ENCODE measurements at regions not wholly inside any gene's neighbourhood (a gene's known extent, or its start where the extent isn't known, plus 50 kb on each side); places are given as distances from the start of the nearest gene placed in this dataset.

- ChIA-PET POLR2A (no interaction called here), CTCF (no interaction called here)
- Mint-ChIP-seq H3K27ac (no peak overlapping the region), H3K27me3 (no peaks in the 10 kb centered on the region), H3K36me3 (ENCODE audit: low read depth) (no peaks in the 10 kb centered on the region), H3K4me1 (no peaks in the 10 kb centered on the region), H3K9me3 (peaks cover 2% of the 10 kb centered on the region), H3K4me3 (no peak overlapping the region)
- ATAC-seq (ENCODE audit: low read depth) (no peak), DNase-seq (no peak)
- intact Hi-C loops (cut with micrococcal nuclease): no loop called here
- TF ChIP-seq, protein P1, sequence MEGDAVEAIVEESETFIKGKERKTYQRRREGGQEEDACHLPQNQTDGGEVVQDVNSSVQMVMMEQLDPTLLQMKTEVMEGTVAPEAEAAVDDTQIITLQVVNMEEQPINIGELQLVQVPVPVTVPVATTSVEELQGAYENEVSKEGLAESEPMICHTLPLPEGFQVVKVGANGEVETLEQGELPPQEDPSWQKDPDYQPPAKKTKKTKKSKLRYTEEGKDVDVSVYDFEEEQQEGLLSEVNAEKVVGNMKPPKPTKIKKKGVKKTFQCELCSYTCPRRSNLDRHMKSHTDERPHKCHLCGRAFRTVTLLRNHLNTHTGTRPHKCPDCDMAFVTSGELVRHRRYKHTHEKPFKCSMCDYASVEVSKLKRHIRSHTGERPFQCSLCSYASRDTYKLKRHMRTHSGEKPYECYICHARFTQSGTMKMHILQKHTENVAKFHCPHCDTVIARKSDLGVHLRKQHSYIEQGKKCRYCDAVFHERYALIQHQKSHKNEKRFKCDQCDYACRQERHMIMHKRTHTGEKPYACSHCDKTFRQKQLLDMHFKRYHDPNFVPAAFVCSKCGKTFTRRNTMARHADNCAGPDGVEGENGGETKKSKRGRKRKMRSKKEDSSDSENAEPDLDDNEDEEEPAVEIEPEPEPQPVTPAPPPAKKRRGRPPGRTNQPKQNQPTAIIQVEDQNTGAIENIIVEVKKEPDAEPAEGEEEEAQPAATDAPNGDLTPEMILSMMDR (IDR thresholded peaks at IDR 0.05): no peak
Observed at GRCh38 chr10:55200020-55200419, 399.0 kb upstream of the PCDH15 start.

DNA sequence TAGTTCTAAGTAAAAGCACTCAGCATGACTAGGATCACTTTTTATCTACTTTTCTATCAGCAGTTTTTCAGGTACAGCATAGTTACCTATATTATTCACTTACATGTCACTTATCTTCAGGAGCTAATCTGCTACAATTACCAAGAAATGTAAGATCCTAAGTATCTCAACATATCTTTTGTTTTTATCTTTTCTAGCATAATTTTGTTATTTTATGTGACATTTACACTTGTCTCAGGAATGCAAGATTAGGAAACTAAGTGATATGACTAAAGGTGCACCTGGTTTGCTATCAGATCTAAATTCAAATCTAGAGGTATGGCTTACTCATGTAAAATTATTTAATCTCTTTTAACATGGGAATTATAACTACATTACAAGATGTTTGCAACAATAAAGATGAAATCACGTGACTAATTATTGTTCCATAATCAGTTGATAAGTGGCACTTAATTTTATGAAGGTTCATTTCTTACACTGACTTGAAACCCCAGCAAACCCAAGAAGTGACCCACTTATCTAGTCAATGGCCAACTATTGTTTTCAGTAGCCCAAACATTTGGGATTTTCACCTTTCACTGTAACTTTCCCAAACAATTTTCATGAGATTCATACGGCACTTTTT lies 390.3 kb upstream of the PCDH15 start:
- CTCF ChIA-PET: no interaction called here
- POLR2A ChIA-PET: no interaction called here
- H3K9me3 Mint-ChIP-seq: peaks cover 2% of the 10 kb centered on the region
- no peaks in the 10 kb centered on the region for H3K36me3 Mint-ChIP-seq (ENCODE audit: low read depth)
- no peak overlapping the region for H3K27ac Mint-ChIP-seq
- ATAC-seq (ENCODE audit: low read depth): no peak
- no peak for DNase-seq
- H3K4me3 Mint-ChIP-seq: no peak overlapping the region
- TF ChIP-seq, protein P1 (IDR thresholded peaks at IDR 0.05): no peak
- intact Hi-C loops (cut with micrococcal nuclease): no loop called here
- no peaks in the 10 kb centered on the region for H3K4me1 Mint-ChIP-seq
- H3K27me3 Mint-ChIP-seq: no peaks in the 10 kb centered on the region

DNA sequence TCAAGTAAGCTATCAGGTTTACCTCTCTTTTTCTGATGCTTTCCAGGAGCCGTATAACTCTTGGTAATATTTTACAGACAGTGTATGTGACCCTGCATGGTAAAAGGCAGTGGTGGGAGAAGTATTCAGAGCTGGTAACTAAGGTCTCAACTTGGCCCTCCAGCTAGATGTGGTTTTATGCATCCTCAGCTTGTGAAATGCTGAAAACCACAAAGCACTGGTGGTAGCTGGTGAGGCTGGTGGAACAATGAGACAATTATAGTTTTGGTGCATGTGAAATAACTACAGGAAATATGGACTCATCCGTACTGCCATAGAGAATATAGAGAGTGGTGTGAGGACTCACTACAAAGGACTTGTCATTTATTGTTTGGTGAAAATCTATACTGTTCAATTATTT lies 383.0 kb upstream of the PCDH15 start:
- ATAC-seq (ENCODE audit: low read depth) (no peak), DNase-seq (no peak)
- TF ChIP-seq, protein P1 (IDR thresholded peaks at IDR 0.05): no peak
- H3K36me3 Mint-ChIP-seq (ENCODE audit: low read depth): no peaks in the 10 kb centered on the region
- no peak overlapping the region for H3K27ac Mint-ChIP-seq
- no peaks in the 10 kb centered on the region for H3K4me1 Mint-ChIP-seq
- ChIA-PET POLR2A (no interaction called here), CTCF (no interaction called here)
- peaks cover 2% of the 10 kb centered on the region for H3K9me3 Mint-ChIP-seq
- intact Hi-C loops (cut with micrococcal nuclease): no loop called here
- no peaks in the 10 kb centered on the region for H3K27me3 Mint-ChIP-seq
- no peak overlapping the region for H3K4me3 Mint-ChIP-seq

DNA sequence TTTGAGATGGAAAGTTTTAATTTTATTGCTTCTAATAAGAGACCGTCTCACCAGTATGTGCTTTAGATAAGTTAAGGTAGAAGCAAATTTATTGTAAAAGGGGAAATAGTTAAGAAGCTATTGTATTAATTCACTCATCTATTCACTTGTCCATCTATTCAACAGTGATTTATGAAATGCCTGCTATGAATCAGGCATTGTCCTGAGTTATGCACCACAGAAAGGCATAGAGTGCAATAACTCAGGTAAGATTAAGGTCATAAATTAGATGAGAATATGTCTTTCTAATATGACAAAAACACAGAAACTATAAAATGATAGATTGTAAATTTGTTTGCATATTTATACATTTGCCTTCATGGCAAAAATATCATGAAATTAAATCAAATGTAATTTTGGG lies 379.3 kb upstream of the PCDH15 start:
- no peak for ATAC-seq (ENCODE audit: low read depth)
- Mint-ChIP-seq H3K9me3 (no peaks in the 10 kb centered on the region), H3K36me3 (ENCODE audit: low read depth) (no peaks in the 10 kb centered on the region), H3K27ac (no peak overlapping the region), H3K27me3 (no peaks in the 10 kb centered on the region), H3K4me1 (no peaks in the 10 kb centered on the region), H3K4me3 (no peak overlapping the region)
- intact Hi-C loops (cut with micrococcal nuclease): no loop called here
- ChIA-PET POLR2A (no interaction called here), CTCF (no interaction called here)
- TF ChIP-seq, protein P1 (IDR thresholded peaks at IDR 0.05): no peak
- DNase-seq: no peak

- DNase-seq (no peak), ATAC-seq (ENCODE audit: low read depth) (no peak)
- Mint-ChIP-seq H3K27me3 (no peaks in the 10 kb centered on the region), H3K36me3 (ENCODE audit: low read depth) (no peaks in the 10 kb centered on the region), H3K4me3 (no peak overlapping the region), H3K27ac (no peak overlapping the region), H3K4me1 (no peaks in the 10 kb centered on the region), H3K9me3 (no peaks in the 10 kb centered on the region)
- intact Hi-C loops (cut with micrococcal nuclease): no loop called here
- TF ChIP-seq, protein P1 (IDR thresholded peaks at IDR 0.05): no peak
- CTCF ChIA-PET: no interaction called here
- POLR2A ChIA-PET: no interaction called here
Observed at GRCh38 chr10:55174419-55174818, 373.4 kb upstream of the PCDH15 start.

All from activated B cell treated with CpG ODN at 0.5 μM for 24 hours (primary cell).